ENCODE measurements at regions not wholly inside any gene's neighbourhood (a gene's known extent, or its start where the extent isn't known, plus 50 kb on each side); places are given as distances from the start of the nearest gene placed in this dataset.

DNA sequence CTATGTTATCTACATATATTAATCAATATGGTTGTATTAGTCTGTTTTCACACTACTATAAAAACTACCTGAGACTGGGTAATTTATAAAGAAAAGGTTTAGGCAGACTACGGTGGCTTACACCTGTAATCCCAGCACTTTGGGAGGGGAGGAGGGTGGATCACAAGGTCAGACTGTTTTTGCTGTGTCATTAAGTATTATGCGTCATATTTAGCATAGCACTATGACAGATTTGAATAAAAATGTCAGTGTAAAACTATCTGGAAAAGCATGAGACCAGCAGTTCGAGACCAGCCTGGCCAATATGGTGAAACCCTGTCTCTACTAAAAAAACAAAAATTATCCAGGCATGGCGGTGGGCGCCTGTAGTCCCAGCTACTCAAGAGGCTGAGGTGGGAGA lies 209.7 kb upstream of the ARHGAP24 start:
- no peaks in the 10 kb centered on the region for H3K36me3 Mint-ChIP-seq (ENCODE audit: insufficient read depth in 1 of 3, low read depth in 3 of 3)
- Histone ChIP-seq H4K91ac (ENCODE audit: insufficient read length, low read depth, low read length) (no peak overlapping the region), H3K4me2 (ENCODE audit: insufficient read depth, insufficient read length, low read length) (no peak overlapping the region), H2AK5ac (ENCODE audit: insufficient read length, low read length) (no peak overlapping the region), H2BK15ac (ENCODE audit: low read depth, low read length) (no peak overlapping the region), H4K5ac (ENCODE audit: insufficient read length, low read depth, low read length) (no peak overlapping the region), H2BK5ac (ENCODE audit: insufficient read length, low read length) (no peak overlapping the region), H3T11ph (ENCODE audit: low read length) (no peak overlapping the region), H3K23ac (ENCODE audit: insufficient read length, low read depth, low read length) (no peak overlapping the region), H3K79me1 (ENCODE audit: insufficient read depth, low read depth, low read length, poor library complexity, severe bottlenecking) (no peaks in the 10 kb centered on the region), H2BK120ac (ENCODE audit: low read depth, low read length, poor library complexity, severe bottlenecking) (no peak overlapping the region), H2BK20ac (ENCODE audit: low read depth, low read length, poor library complexity, severe bottlenecking) (no peak overlapping the region), H3K14ac (ENCODE audit: insufficient read depth, low read length) (no peak overlapping the region), H3K18ac (ENCODE audit: insufficient read length, low read depth, low read length) (no peak overlapping the region), H3K79me2 (ENCODE audit: insufficient read depth, low read length) (no peaks in the 10 kb centered on the region), H3K27ac (ENCODE audit: insufficient read length, low read depth, low read length) (no peak overlapping the region), H3K23me2 (ENCODE audit: insufficient read length, low read depth, low read length, poor library complexity, severe bottlenecking) (no peaks in the 10 kb centered on the region), H3K4ac (ENCODE audit: low read depth, low read length) (no peak overlapping the region), H3K56ac (ENCODE audit: insufficient read length, low read depth, low read length) (no peak overlapping the region), H2AFZ (ENCODE audit: low read length) (no peak overlapping the region), H4K20me1 (ENCODE audit: control insufficient read depth, insufficient read depth, insufficient read length) (no peaks in the 10 kb centered on the region), H2BK12ac (ENCODE audit: insufficient read length, low read depth, low read length) (no peak overlapping the region), H3K4me1 (ENCODE audit: insufficient read depth, low read length) (no peaks in the 10 kb centered on the region), H4K8ac (replicated peaks; ENCODE audit: insufficient read length, low read depth, low read length) (no peak overlapping the region), H3K9ac (ENCODE audit: extremely low read depth, insufficient read length, low read length) (no peak overlapping the region), H3K27me3 (ENCODE audit: insufficient read depth, low read length) (no peaks in the 10 kb centered on the region), H3K9me3 (ENCODE audit: control insufficient read depth, low read depth, low read length) (no peaks in the 10 kb centered on the region)
- H3K4me3 Mint-ChIP-seq = no peak overlapping the region
- peaks cover 7 to 9% of the 10 kb centered on the region in 2 experiments; a peak in 3 of 4 replicates for H3K4me1 Mint-ChIP-seq
- no peaks in the 10 kb centered on the region for H3K9me3 Mint-ChIP-seq
- H3K27me3 Mint-ChIP-seq (ENCODE audit: low read depth) = no peaks in the 10 kb centered on the region; the same call in 1 of the 2 replicates
- no CpG with 5 or more reads among the region's 5 CpGs for WGBS (ENCODE audit: extremely low coverage, insufficient read length, low lambda C conversion rate)
- TF ChIP-seq, protein P1, sequence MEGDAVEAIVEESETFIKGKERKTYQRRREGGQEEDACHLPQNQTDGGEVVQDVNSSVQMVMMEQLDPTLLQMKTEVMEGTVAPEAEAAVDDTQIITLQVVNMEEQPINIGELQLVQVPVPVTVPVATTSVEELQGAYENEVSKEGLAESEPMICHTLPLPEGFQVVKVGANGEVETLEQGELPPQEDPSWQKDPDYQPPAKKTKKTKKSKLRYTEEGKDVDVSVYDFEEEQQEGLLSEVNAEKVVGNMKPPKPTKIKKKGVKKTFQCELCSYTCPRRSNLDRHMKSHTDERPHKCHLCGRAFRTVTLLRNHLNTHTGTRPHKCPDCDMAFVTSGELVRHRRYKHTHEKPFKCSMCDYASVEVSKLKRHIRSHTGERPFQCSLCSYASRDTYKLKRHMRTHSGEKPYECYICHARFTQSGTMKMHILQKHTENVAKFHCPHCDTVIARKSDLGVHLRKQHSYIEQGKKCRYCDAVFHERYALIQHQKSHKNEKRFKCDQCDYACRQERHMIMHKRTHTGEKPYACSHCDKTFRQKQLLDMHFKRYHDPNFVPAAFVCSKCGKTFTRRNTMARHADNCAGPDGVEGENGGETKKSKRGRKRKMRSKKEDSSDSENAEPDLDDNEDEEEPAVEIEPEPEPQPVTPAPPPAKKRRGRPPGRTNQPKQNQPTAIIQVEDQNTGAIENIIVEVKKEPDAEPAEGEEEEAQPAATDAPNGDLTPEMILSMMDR (conservative IDR thresholded peaks at IDR 0.05) = no peak
- no peak for DNase-seq
- no peak overlapping the region for H3K27ac Mint-ChIP-seq

Measured in H9 (cell line).